ENCODE measurements at regions not wholly inside any gene's neighbourhood (a gene's known extent, or its start where the extent isn't known, plus 50 kb on each side); places are given as distances from the start of the nearest gene placed in this dataset.

- Histone ChIP-seq H3K79me1 (ENCODE audit: low read depth, low read length) (no peaks in the 10 kb centered on the region), H3K14ac (ENCODE audit: insufficient read length) (no peak overlapping the region), H3K36me3 (ENCODE audit: control insufficient read depth in 2 of 4, insufficient read depth in 4 of 4, low read length in 3 of 4) (no peaks in the 10 kb centered on the region), H3K4me2 (ENCODE audit: insufficient read depth in 1 of 2, low read depth in 2 of 2, low read length in 2 of 2) (no peak overlapping the region), H3K56ac (replicated peaks; ENCODE audit: insufficient read length, low read depth, low read length) (no peak overlapping the region), H3K4me3 (ENCODE audit: extremely low read depth in 1 of 4, insufficient read depth in 2 of 4, low read depth in 3 of 4, low read length in 4 of 4) (no peak overlapping the region), H3K4me1 (replicated peaks in 1 of 4; ENCODE audit: control insufficient read depth in 3 of 4, insufficient read depth in 4 of 4, low read length in 3 of 4) (peaks cover 0 to 4% (median 0%) of the 10 kb centered on the region in 4 experiments; a peak in 1 of 7 replicates), H4K91ac (replicated peaks; ENCODE audit: insufficient read length, low read length) (no peak overlapping the region), H3K18ac (ENCODE audit: extremely low read depth, low read length) (no peak overlapping the region), H4K20me1 (replicated peaks in 1 of 2; ENCODE audit: control insufficient read depth in 1 of 2, insufficient read depth in 2 of 2, low read length in 2 of 2) (no peaks in the 10 kb centered on the region), H3K79me2 (ENCODE audit: control insufficient read depth in 1 of 2, insufficient read depth in 2 of 2, low read length in 2 of 2) (no peaks in the 10 kb centered on the region), H4K8ac (ENCODE audit: extremely low read depth, insufficient read depth, low read length) (no peak overlapping the region), H3K23ac (ENCODE audit: insufficient read length) (no peak overlapping the region), H2AK5ac (ENCODE audit: low read depth, low read length) (no peak overlapping the region), H2BK120ac (replicated peaks; ENCODE audit: low read depth, low read length) (no peak overlapping the region), H2AFZ (ENCODE audit: low read length) (no peak overlapping the region), H2BK5ac (ENCODE audit: low read depth, low read length) (no peak overlapping the region), H3K23me2 (ENCODE audit: low read depth, low read length) (no peaks in the 10 kb centered on the region; the same call in 1 of the 2 replicates), H2BK12ac (ENCODE audit: low read depth, low read length) (no peak overlapping the region), H2BK15ac (ENCODE audit: low read length) (no peak overlapping the region), H4K5ac (ENCODE audit: insufficient read length, low read depth, low read length) (no peak overlapping the region), H2BK20ac (ENCODE audit: low read length) (no peak overlapping the region), H3K9ac (replicated peaks in 1 of 4; ENCODE audit: extremely low read depth in 1 of 4, low read depth in 3 of 4, low read length in 3 of 4) (no peak overlapping the region), H3K27me3 (replicated peaks in 1 of 4; ENCODE audit: control insufficient read depth in 3 of 4, extremely low read depth in 1 of 4, insufficient read depth in 3 of 4, low read length in 3 of 4) (peaks cover 0 to 2% (median 0%) of the 10 kb centered on the region in 4 experiments; a peak in 1 of 7 replicates), H3K27ac (ENCODE audit: low read depth, low read length) (no peak overlapping the region), H3K9me3 (ENCODE audit: insufficient read depth in 2 of 2, low read depth in 1 of 2, low read length in 1 of 2) (no peaks in the 10 kb centered on the region), H3K4ac (replicated peaks; ENCODE audit: insufficient read length, low read depth, low read length) (no peak overlapping the region)
- ChIA-PET CTCF (ENCODE audit: partially characterized antibody) (interaction anchor here (1.0 kb wide), 1 partner anchor 8 kb away, joined by 4 read pairs; no protein-coding TSS in a partner anchor), POLR2A (ENCODE audit: partially characterized antibody) (no interaction called here)
- FAIRE-seq (no peak), DNase-seq (ENCODE audit: low read depth in 1 of 2, low spot score in 2 of 2) (no peak)
- TF ChIP-seq YY1 (IDR thresholded peaks at IDR 0.05; ENCODE audit: low read depth, low read length) (no peak), SP4 (IDR thresholded peaks at IDR 0.05; ENCODE audit: low read length) (no peak), JUN (IDR thresholded peaks at IDR 0.05; ENCODE audit: low read depth, low read length) (no peak), ZNF274 (IDR thresholded peaks at IDR 0.05; ENCODE audit: borderline replicate concordance, extremely low read depth, low read length) (no peak), TCF12 (IDR thresholded peaks at IDR 0.05; ENCODE audit: low read depth, low read length) (no peak), SP2 (IDR thresholded peaks at IDR 0.05; ENCODE audit: low read length) (no peak), CTCF (IDR thresholded peaks at IDR 0.05; ENCODE audit: control extremely low read depth in 1 of 3, insufficient read depth in 1 of 3, low read depth in 1 of 3, low read length in 3 of 3) (no peak), KDM5A (IDR thresholded peaks at IDR 0.05; ENCODE audit: low read length) (no peak), SIN3A (conservative IDR thresholded peaks at IDR 0.05 in 1 of 2, IDR thresholded peaks at IDR 0.05 in 1 of 2; ENCODE audit: low read depth in 1 of 2, low read length in 2 of 2) (no peak), RNF2 (IDR thresholded peaks at IDR 0.05; ENCODE audit: borderline replicate concordance, low read depth, low read length, missing control alignments, poor library complexity, severe bottlenecking) (no peak), BACH1 (IDR thresholded peaks at IDR 0.05; ENCODE audit: low read length) (no peak), SIRT6 (IDR thresholded peaks at IDR 0.05; ENCODE audit: low read length) (no peak)
- 83% methylated on average over 3 of the region's 3 CpGs; no CpG with 5 or more reads in 1 of the 2 experiments for WGBS, 2 experiments (ENCODE audit: extremely low coverage in 1 of 2, insufficient coverage in 1 of 2, insufficient read length in 1 of 2, insufficient replicate concordance in 2 of 2, low coverage in 1 of 2, low lambda C conversion rate in 2 of 2, missing lambda C conversion rate in 1 of 2)
Measured at GRCh38 chr2:64785245-64785644, 131.5 kb upstream of the SERTAD2 start.

All from H1 (cell line).